GM18499 (cell line): ENCODE measurements at regions not wholly inside any gene's neighbourhood (a gene's known extent, or its start where the extent isn't known, plus 50 kb on each side); places are given as distances from the start of the nearest gene placed in this dataset.
"Not testable (repeated sequence)": the region's sequence is repeated elsewhere in the genome, so short reads cannot be mapped to it uniquely, and the experiment has no call there.

Experiments used
- ATAC-seq: cut with Tn5 transposase; IDR thresholded peaks from one replicate; pipeline ENCODE4 v1.9.1; 2021; ENCODE audit warnings: moderate number of reproducible peaks; ENCODE audit not compliant: insufficient read depth, unreplicated experiment

- no peak for ATAC-seq
Observed at GRCh38 chr6:62889240-62889639, 322.0 kb upstream of the FKBP1C start.

GRCh38 chr6:62891065-62891647 is 320.1 kb upstream of the FKBP1C start:
- no peak for ATAC-seq

- no peak for ATAC-seq
Observed at GRCh38 chr6:62894114-62894513, 317.2 kb upstream of the FKBP1C start.

GRCh38 chr6:62903266-62903665 is 308.0 kb upstream of the FKBP1C start:
- no peak for ATAC-seq

GRCh38 chr6:62904687-62905086 is 306.6 kb upstream of the FKBP1C start:
- no peak for ATAC-seq

GRCh38 chr6:62914530-62914929 is 296.7 kb upstream of the FKBP1C start:
- ATAC-seq = no peak

- ATAC-seq = no peak
Observed at GRCh38 chr6:62923728-62924127, 287.5 kb upstream of the FKBP1C start.

- no peak for ATAC-seq
Observed at GRCh38 chr6:62940848-62941247, 270.4 kb upstream of the FKBP1C start.

GRCh38 chr6:62942000-62942399 is 269.3 kb upstream of the FKBP1C start:
- ATAC-seq = no peak

- ATAC-seq = no peak
Observed at GRCh38 chr6:62968834-62969233, 242.4 kb upstream of the FKBP1C start.

GRCh38 chr6:62971976-62972658 is 239.2 kb upstream of the FKBP1C start:
- no peak for ATAC-seq

GRCh38 chr6:62974452-62974851 is 236.8 kb upstream of the FKBP1C start:
- no peak for ATAC-seq

GRCh38 chr6:62976566-62976965 is 234.7 kb upstream of the FKBP1C start:
- no peak for ATAC-seq

GRCh38 chr6:62978920-62979319 is 232.3 kb upstream of the FKBP1C start:
- no peak for ATAC-seq

GRCh38 chr6:62980093-62980492 is 231.2 kb upstream of the FKBP1C start:
- ATAC-seq = no peak

GRCh38 chr6:62980724-62981123 is 230.5 kb upstream of the FKBP1C start:
- no peak for ATAC-seq

- ATAC-seq = no peak
Observed at GRCh38 chr6:62982951-62983350, 228.3 kb upstream of the FKBP1C start.

GRCh38 chr6:62991696-62992095 is 219.6 kb upstream of the FKBP1C start:
- ATAC-seq = not testable (repeated sequence)

GRCh38 chr6:62993951-62994350 is 217.3 kb upstream of the FKBP1C start:
- ATAC-seq = no peak

GRCh38 chr6:62998022-62998421 is 213.2 kb upstream of the FKBP1C start:
- no peak for ATAC-seq

GRCh38 chr6:62999242-62999641 is 212.0 kb upstream of the FKBP1C start:
- not testable (repeated sequence) for ATAC-seq

- ATAC-seq = no peak
Observed at GRCh38 chr6:62999796-63000195, 211.5 kb upstream of the FKBP1C start.
